Ishikawa (cell line): ENCODE measurements at regions not wholly inside any gene's neighbourhood (a gene's known extent, or its start where the extent isn't known, plus 50 kb on each side); places are given as distances from the start of the nearest gene placed in this dataset.

ENCODE experiments used
- CEBPB ChIP-seq: IDR thresholded peaks from 2 replicates; pipeline ENCODE4 v1.6.1; 2012
- CREB1 ChIP-seq: IDR thresholded peaks from 2 replicates; pipeline ENCODE4 v1.6.1; 2012; ENCODE audit warnings: low read depth
- EGR1 ChIP-seq: IDR thresholded peaks from 2 replicates; pipeline ENCODE4 v1.6.1; 2012
- EP300 ChIP-seq: IDR thresholded peaks from 2 replicates; pipeline ENCODE4 v1.6.1; 2012; ENCODE audit warnings: borderline replicate concordance
- FOXM1 ChIP-seq: IDR thresholded peaks from 2 replicates; pipeline ENCODE4 v1.6.1; 2012; ENCODE audit warnings: low read depth, borderline replicate concordance
- MAX ChIP-seq: IDR thresholded peaks from 2 replicates; pipeline ENCODE4 v1.6.1; 2012
- NFIC ChIP-seq: IDR thresholded peaks from 2 replicates; pipeline ENCODE4 v1.6.1; 2012
- RAD21 ChIP-seq: IDR thresholded peaks from 2 replicates; pipeline ENCODE4 v1.6.1; 2012; ENCODE audit warnings: low read depth
- REST ChIP-seq: IDR thresholded peaks from 2 replicates; pipeline ENCODE4 v1.6.1; 2012; ENCODE audit warnings: low read depth, mild to moderate bottlenecking
- TAF1 ChIP-seq: IDR thresholded peaks from 2 replicates; pipeline ENCODE4 v1.6.1; 2012; ENCODE audit warnings: low read depth, mild to moderate bottlenecking
- TCF12 ChIP-seq: IDR thresholded peaks from 2 replicates; pipeline ENCODE4 v1.6.1; 2012; ENCODE audit warnings: low read depth
- TEAD4 ChIP-seq: IDR thresholded peaks from 2 replicates; pipeline ENCODE4 v1.6.1; 2012
- YY1 ChIP-seq: IDR thresholded peaks from 2 replicates; pipeline ENCODE4 v1.6.1; 2012; ENCODE audit warnings: low read depth
- ZBTB7A ChIP-seq: IDR thresholded peaks from 2 replicates; pipeline ENCODE4 v1.6.1; 2012; ENCODE audit warnings: low read depth
- TF ChIP-seq, protein P1 (sequence below): IDR thresholded peaks from 2 replicates; pipeline ENCODE4 v1.6.1; 2012

- no peak for TF ChIP-seq EP300
- no peak for TF ChIP-seq EGR1
- TF ChIP-seq REST, result no peak
Measured at GRCh38 chr12:47350062-47350408, 270.3 kb upstream of the AMIGO2 start.

DNA sequence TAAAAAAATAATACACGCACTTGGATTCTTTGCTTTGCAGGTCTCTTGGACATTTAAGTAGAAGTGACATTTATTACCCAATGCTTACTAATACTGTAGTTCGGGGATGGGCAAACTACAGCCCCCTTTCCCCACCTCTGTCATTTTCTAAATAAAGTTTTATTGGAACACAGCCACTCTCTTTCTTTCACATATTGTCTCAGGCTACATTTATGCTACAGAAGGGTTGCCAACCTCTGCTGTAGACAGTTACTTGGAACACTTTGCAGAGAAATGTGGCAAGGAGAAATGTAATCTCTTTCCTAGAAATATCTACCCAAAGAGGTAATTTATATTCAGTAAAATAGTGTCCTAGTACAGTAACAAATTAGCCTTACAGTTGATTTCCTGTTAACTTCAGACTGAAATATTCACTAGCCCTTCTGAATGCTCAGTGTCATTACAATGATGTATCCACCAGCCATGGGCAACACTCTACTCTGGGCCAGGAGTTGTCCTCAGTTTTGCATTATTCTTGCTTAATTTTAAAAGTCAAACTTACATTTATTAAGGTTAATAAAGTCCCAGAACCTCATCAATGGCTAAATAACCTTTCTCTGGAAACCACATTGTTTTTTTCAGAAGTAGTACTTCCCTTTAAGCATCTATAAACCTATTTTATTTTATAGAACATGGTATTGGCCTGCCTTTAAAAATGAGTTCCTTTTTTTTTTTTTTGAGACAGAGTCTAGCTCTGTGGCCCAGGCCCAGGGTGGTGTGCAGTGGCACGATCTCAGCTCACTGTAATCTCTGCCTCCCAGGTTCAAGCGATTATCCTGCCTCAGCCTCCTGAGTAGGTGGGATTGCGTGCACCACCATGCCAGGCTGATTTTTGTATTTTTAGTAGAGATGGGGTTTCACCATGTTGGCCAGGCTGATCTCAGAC lies 269.6 kb upstream of the AMIGO2 start:
- TF ChIP-seq YY1 (no peak), FOXM1 (no peak), TAF1 (no peak), TEAD4 (no peak), NFIC (no peak), REST (no peak), CREB1 (no peak), RAD21 (no peak), ZBTB7A (no peak), MAX (no peak), CEBPB (no peak), EGR1 (no peak), TCF12 (no peak), EP300 (no peak)
- TF ChIP-seq, protein P1, sequence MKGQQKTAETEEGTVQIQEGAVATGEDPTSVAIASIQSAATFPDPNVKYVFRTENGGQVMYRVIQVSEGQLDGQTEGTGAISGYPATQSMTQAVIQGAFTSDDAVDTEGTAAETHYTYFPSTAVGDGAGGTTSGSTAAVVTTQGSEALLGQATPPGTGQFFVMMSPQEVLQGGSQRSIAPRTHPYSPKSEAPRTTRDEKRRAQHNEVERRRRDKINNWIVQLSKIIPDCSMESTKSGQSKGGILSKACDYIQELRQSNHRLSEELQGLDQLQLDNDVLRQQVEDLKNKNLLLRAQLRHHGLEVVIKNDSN, result no peak

GRCh38 chr12:47348206-47348605 lies 268.4 kb upstream of the AMIGO2 start:
- TF ChIP-seq ZBTB7A, result no peak
- TF ChIP-seq FOXM1, result no peak
- no peak for TF ChIP-seq REST
- TF ChIP-seq, protein P1, result no peak
- TF ChIP-seq TEAD4, result no peak
- no peak for TF ChIP-seq EGR1
- no peak for TF ChIP-seq MAX
- no peak for TF ChIP-seq CREB1
- TF ChIP-seq YY1, result no peak
- no peak for TF ChIP-seq TAF1
- TF ChIP-seq CEBPB, result no peak
- no peak for TF ChIP-seq RAD21
- TF ChIP-seq NFIC, result no peak
- no peak for TF ChIP-seq EP300
- no peak for TF ChIP-seq TCF12

DNA sequence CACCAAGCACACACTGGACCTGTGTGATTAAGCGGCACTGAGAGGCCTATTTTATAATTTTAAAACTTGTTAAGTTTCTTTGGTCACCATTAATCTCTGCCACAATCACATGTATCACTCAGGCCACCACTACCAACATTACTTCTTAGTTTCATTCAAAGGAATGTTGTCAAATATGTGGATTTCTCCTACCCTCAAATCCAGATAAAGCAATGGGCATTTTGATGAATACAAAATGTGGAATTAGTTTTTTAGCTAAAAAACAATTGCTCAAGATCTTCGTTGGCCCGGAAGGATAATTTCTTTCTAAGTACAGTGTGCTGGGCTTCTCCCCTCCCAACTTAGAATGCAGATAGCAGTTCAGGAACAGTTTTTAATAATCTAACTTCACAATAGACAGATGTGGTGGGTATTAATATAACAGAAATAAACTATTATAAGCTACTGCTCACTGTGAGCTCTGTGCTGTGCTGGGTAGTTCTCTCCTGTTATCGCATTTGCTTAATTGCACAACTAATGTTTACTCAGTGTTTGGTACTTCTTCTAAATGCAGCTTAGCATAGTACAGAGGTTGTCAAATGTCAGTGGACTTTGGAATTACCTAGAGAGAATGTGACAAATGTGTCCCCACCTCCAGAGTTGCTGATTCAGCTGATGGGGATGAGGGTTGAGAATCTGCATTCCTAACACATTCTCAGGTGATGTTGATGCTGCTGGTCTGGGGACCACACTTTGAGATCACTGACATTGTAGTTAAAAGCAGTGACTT lies 266.7 kb upstream of the AMIGO2 start:
- TF ChIP-seq TEAD4 (no peak), CEBPB (no peak), REST (no peak), EGR1 (no peak), TCF12 (no peak), EP300 (no peak), TAF1 (no peak), ZBTB7A (no peak), YY1 (no peak), FOXM1 (no peak), RAD21 (no peak), CREB1 (no peak), NFIC (no peak), MAX (no peak)
- TF ChIP-seq, protein P1, result no peak
